PC-9 (cell line): ENCODE measurements at regions not wholly inside any gene's neighbourhood (a gene's known extent, or its start where the extent isn't known, plus 50 kb on each side); places are given as distances from the start of the nearest gene placed in this dataset.
"Not testable (repeated sequence)": the region's sequence is repeated elsewhere in the genome, so short reads cannot be mapped to it uniquely, and the experiment has no call there.

ENCODE experiments used
- CTCF ChIP-seq: fragments of 200-600 bp; sonication (generic); conservative IDR thresholded peaks from 2 replicates; pipeline ENCODE4 v1.6.1; 2017; ENCODE audit warnings: mixed run types, antibody characterized with exemption, mild to moderate bottlenecking, moderate library complexity
- EZH2 ChIP-seq: fragments of 200-600 bp; sonication (generic); IDR thresholded peaks from 2 replicates; pipeline ENCODE4 v1.8.0; 2017; ENCODE audit warnings: antibody characterized with exemption, low read depth

DNA sequence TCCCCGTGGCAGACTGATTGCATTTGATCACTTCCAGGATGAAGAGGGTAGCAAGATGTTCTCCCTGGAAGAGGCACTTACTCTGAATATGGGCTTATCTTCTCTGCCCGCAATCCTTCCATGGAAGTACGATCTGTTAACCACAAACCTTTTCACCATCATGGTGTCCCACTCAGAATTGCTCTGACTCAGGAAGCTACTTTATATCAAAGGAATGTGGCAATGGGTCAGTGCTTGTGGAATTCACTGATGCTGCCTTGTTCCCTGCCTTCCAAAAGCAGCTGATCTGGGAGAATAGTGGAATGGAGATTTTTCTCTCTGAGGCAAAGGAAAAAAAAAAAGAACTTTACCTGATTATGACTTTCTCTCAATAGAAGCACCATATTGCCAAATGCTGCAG, 306.1 kb upstream of the WSB1 start:
- TF ChIP-seq CTCF, EZH2: not testable (repeated sequence)
